Bronchial epithelial cell (primary cell): ENCODE measurements at regions not wholly inside any gene's neighbourhood (a gene's known extent, or its start where the extent isn't known, plus 50 kb on each side); places are given as distances from the start of the nearest gene placed in this dataset.

ENCODE experiments used
- DNase-seq: peaks from one replicate; pipeline ENCODE4 v3.0.0-alpha.2; 2010; ENCODE audit warnings: low read depth
- FAIRE-seq: peaks from 2 replicates; lab custom pipeline; 2011; peaks lifted over from hg19 to GRCh38; lab: Jason Lieb, UNC
- H3K27me3 ChIP-seq: 2 replicates; pipeline ENCODE4 v1.5.1; 2011; ENCODE audit warnings: low read length; ENCODE audit not compliant: control insufficient read depth, insufficient read depth
- H3K36me3 ChIP-seq: 2 replicates; pipeline ENCODE4 v1.5.1; 2011; ENCODE audit warnings: low read length; ENCODE audit not compliant: control insufficient read depth, insufficient read depth
- H3K4me3 ChIP-seq: 2 replicates; pipeline ENCODE4 v1.5.1; 2011; ENCODE audit warnings: mild to moderate bottlenecking, low read depth, low read length, control low read depth
- TF ChIP-seq, protein P1 (sequence below): IDR thresholded peaks from 2 replicates; pipeline ENCODE4 v1.5.1; 2011; ENCODE audit warnings: mild to moderate bottlenecking, moderate library complexity, low read length, control low read depth, inconsistent platforms; ENCODE audit not compliant: insufficient read depth, severe bottlenecking

DNA sequence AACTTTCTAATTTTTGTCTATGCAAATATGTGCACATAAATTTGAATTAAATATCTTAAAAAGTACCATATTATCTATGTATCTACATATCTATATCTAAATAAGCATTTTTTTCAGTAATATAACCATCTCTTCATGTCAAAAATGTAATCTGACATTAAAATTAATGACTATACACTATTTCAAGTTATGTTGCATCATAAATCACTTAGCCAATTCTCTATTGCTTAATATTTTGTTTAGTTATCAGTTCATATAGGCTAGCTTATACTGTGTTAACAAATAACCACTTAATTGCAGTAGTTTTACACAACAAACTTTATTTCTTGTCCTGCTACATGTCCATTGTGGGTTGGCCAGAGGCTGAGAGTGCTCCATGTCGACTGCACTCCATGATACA is 360.8 kb downstream of the EPM2A start:
- Histone ChIP-seq H3K4me3 (no peak overlapping the region), H3K36me3 (no peaks in the 10 kb centered on the region), H3K27me3 (no peaks in the 10 kb centered on the region)
- DNase-seq (peak; percentile 13), FAIRE-seq (no peak)
- TF ChIP-seq, protein P1, sequence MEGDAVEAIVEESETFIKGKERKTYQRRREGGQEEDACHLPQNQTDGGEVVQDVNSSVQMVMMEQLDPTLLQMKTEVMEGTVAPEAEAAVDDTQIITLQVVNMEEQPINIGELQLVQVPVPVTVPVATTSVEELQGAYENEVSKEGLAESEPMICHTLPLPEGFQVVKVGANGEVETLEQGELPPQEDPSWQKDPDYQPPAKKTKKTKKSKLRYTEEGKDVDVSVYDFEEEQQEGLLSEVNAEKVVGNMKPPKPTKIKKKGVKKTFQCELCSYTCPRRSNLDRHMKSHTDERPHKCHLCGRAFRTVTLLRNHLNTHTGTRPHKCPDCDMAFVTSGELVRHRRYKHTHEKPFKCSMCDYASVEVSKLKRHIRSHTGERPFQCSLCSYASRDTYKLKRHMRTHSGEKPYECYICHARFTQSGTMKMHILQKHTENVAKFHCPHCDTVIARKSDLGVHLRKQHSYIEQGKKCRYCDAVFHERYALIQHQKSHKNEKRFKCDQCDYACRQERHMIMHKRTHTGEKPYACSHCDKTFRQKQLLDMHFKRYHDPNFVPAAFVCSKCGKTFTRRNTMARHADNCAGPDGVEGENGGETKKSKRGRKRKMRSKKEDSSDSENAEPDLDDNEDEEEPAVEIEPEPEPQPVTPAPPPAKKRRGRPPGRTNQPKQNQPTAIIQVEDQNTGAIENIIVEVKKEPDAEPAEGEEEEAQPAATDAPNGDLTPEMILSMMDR = no peak

DNA sequence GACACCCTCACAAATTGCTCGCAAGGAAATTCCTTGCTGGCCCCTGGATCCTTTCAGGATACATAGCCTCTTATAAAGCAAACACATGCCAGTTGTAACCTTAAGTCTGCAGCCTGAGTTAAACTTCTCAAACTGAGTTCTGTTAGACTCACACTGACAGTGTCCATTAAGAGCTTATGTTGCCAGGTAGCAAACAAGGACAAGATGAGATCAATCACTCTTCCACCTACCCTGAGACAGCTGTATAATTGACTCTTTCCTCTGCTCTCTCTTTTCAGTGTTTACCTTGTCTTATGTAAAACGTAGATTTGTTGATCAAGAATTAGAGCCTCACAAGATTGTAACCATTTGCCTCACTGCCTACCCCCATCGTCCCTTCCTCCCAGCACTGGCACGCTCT is 359.8 kb downstream of the EPM2A start:
- FAIRE-seq (peak; percentile 66), DNase-seq (no peak)
- TF ChIP-seq, protein P1 = no peak
- H3K4me3 ChIP-seq = no peak overlapping the region
- no peaks in the 10 kb centered on the region for H3K27me3 ChIP-seq
- H3K36me3 ChIP-seq = no peaks in the 10 kb centered on the region

DNA sequence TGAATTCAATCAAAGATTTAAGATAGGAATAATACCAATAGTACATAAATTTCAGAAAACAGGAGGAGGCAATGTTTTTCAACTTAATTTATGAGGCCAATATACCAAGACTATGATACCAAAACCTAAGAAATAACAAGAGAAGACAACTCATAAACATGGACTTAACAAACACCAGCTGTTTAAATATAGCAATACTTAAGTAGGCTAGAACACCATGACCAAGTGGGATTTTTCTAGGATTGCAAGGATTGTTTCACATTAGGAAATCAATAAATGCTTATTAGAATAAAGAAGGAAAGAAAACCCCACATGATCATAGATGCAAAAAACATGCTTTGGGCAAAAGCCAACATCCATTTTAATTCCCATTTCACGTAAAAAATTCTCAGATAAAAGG is 355.1 kb downstream of the EPM2A start:
- no peak for DNase-seq
- TF ChIP-seq, protein P1 = no peak
- Histone ChIP-seq H3K27me3 (peaks cover 2% of the 10 kb centered on the region), H3K36me3 (no peaks in the 10 kb centered on the region), H3K4me3 (no peak overlapping the region)
- FAIRE-seq = no peak

DNA sequence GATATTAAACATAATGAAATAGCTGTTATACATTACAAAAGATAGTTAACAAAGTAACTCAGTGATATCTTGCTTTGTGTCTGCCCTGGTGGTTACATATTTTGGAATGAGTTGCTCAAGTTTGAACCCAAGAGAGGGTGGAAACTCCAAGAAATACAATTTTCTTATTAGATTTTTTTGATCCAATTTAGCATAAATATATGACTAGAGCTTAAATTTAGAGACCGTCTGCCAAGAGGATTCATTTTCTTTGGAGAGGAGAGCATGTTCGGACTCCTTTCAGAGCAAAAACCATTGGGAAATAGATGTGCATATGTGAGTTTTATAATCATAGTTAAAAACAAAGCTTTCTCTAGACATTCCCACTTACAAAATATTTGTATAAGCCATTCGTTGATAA is 353.4 kb downstream of the EPM2A start:
- DNase-seq (no peak), FAIRE-seq (no peak)
- H3K27me3 ChIP-seq = peaks cover 2% of the 10 kb centered on the region
- no peak overlapping the region for H3K4me3 ChIP-seq
- TF ChIP-seq, protein P1 = no peak
- H3K36me3 ChIP-seq = no peaks in the 10 kb centered on the region

DNA sequence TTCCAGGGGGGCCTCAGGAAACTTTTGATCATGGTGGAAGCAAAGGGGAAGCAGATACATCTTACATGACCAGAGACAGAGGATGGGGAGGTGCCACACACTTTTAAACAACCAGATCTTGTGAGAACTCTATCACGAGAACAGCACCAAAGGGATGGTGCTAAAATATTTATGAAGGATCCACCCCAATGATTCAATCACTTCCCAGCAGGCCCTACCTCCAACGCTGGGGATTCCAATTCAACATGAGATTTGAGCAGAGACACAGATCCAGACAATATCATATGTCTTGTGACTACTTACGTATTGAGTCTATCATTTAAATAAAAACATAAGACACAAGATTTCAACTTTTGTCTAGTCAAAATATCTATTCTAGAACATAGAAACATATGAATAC is 351.9 kb downstream of the EPM2A start:
- Histone ChIP-seq H3K36me3 (no peaks in the 10 kb centered on the region), H3K4me3 (no peak overlapping the region), H3K27me3 (peaks cover 2% of the 10 kb centered on the region)
- DNase-seq (no peak), FAIRE-seq (no peak)
- TF ChIP-seq, protein P1 = no peak

DNA sequence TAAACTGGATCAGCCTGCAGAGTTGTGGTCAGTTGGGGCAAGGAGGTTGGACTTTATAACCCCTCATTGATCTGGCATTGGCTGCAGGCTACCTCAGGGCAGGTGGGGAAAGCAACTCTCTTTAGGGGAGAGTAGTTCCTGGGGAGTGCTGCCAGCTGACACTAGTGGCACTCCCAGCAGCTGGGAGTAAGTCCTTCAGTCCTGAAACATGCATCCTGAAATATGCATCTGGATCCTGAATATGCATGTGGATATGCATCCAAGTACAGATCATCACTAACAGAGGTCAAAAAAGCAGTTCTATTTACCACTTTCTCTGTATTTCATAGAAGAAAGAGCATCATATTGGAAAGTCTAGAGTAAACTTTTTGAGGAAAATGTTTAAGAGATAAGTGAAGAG is 350.8 kb downstream of the EPM2A start:
- Histone ChIP-seq H3K27me3 (peaks cover 2% of the 10 kb centered on the region), H3K36me3 (no peaks in the 10 kb centered on the region), H3K4me3 (no peak overlapping the region)
- TF ChIP-seq, protein P1 = no peak
- FAIRE-seq = no peak
- DNase-seq = no peak
